GM23248 (cell line): ENCODE measurements at regions not wholly inside any gene's neighbourhood (a gene's known extent, or its start where the extent isn't known, plus 50 kb on each side); places are given as distances from the start of the nearest gene placed in this dataset.

Source experiments
- EZH2 ChIP-seq: fragments of 200-600 bp; sonication (generic); IDR thresholded peaks from 2 replicates; pipeline ENCODE4 v1.6.1; 2018; ENCODE audit warnings: antibody characterized with exemption, mild to moderate bottlenecking; ENCODE audit not compliant: insufficient read depth, poor library complexity, severe bottlenecking
- EZH2phosphoT487 ChIP-seq: fragments of 200-600 bp; sonication (generic); IDR thresholded peaks from 2 replicates; pipeline ENCODE4 v1.6.1; 2018; ENCODE audit warnings: antibody characterized with exemption, moderate library complexity, mild to moderate bottlenecking, low read depth; ENCODE audit not compliant: insufficient read depth

DNA sequence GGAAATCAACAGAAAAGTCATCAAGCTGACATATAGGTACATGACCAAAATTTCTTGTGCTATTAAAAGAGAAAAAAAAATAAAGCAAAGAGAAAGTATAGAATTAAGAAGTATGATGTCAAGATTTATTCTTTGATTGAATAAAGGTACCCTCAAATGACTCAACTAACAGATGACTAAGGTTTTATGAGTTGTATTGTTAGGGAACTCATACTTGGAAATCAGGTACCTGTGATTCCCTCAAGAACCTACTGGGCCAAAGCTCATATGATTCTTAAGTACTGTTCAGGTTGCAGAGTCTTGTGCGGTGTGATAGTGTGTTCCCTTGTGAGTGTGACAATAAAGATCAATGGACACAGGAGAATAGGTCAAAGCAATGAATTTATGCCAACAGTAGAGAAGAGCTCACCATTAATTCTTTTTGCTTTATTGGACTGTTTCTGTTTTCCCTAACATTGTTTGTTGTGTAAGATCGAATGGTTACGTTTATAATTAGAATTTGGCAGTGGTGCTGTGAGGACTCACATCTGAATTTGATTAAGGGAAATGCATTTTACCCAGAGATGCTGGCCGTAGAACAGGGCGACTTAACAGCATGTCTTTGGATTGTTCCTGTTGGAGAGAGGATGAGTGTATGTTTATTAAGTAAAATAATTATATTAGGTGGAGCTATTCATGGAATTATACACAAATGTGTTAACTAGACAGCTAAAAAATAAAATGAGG, 293.2 kb upstream of the SEMA3D start:
- no peak for TF ChIP-seq EZH2
- TF ChIP-seq EZH2phosphoT487: no peak
